HG02885 (cell line): ENCODE measurements at regions not wholly inside any gene's neighbourhood (a gene's known extent, or its start where the extent isn't known, plus 50 kb on each side); places are given as distances from the start of the nearest gene placed in this dataset.
"Not testable (repeated sequence)": the region's sequence is repeated elsewhere in the genome, so short reads cannot be mapped to it uniquely, and the experiment has no call there.

ENCODE experiments used
- ATAC-seq: cut with Tn5 transposase; IDR thresholded peaks from one replicate; pipeline ENCODE4 v1.9.1; 2021; ENCODE audit warnings: mild to moderate bottlenecking; ENCODE audit not compliant: unreplicated experiment, poor library complexity

- no peak for ATAC-seq
These were observed 254.4 kb upstream of the PGRMC2 start for GRCh38 chr4:128542047-128542446.

DNA sequence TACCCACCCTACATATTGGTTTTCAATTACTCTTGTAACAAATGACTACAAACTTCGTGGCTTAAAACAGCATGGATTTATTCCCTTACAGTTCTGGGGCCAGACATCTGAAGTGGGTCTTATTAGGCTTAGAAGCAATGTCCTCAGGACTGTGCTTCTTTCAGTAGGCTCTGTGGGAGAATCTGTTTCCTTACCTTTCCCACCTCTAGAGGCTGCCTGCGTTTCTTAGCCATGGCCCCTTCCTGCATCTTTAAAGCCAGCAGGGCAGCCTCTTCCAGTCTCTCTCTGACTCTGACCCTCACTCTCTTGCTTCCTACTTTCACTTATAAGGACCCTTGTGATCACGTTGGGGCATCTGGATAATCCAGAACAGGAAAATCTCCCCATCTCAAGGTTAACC is 252.5 kb upstream of the PGRMC2 start:
- ATAC-seq = no peak

DNA sequence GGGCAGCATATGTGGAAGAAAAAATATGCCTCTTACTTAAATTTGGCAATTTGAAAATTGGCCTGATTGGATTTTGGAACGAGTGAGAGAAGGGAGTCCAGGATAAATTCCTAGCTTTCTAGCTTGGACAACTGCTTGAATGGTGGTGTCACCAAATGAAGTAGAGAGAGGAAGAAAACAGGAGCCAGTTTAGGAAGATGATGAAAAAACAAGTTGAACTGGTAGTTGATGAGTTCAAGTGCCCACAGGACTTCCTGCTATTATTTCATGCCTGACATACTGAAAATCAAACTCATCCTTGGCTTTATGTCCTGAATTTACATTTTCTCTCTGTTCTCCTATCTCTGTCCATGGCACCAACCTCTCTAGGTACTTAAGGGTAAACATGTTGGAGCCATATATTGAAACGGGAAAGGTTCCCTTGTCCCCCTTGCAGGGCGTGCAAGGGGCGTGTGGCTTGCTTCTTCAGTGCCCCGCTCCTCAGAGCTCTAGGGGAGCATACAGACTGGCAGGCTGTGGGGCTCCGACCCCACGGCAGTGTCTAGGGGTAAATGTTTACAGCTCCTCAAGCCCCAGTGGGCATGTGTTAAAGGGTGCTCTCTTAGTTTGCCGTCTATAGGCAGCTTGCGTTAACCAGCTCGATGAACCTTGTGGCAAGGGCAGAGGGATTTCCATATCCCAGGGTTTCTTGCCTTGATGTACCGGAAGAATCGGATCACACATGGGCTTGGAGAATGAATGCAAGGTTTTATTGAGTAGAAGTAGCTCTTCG is 250.7 kb upstream of the PGRMC2 start:
- no peak for ATAC-seq

DNA sequence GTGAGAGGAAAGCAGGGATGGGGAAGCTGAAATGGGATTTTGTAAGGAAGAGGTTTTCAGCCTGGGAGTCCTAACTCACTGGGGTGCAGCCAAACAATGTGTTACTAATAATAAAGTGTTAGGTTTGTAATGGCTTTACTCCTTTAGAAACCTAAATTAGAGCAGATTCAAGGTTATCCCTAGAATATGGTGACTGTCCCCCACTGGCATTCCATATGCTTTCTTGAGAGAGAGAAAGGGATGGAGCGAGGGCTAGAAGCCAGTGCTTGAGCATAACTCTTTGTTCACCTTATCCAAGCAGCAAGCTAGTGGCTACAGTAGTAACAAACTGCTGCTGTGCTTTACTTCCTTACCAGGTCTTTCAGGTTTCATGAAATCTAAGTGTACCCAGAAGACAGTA is 249.1 kb upstream of the PGRMC2 start:
- no peak for ATAC-seq

- not testable (repeated sequence) for ATAC-seq
These were observed 247.9 kb upstream of the PGRMC2 start for GRCh38 chr4:128535510-128535909.

DNA sequence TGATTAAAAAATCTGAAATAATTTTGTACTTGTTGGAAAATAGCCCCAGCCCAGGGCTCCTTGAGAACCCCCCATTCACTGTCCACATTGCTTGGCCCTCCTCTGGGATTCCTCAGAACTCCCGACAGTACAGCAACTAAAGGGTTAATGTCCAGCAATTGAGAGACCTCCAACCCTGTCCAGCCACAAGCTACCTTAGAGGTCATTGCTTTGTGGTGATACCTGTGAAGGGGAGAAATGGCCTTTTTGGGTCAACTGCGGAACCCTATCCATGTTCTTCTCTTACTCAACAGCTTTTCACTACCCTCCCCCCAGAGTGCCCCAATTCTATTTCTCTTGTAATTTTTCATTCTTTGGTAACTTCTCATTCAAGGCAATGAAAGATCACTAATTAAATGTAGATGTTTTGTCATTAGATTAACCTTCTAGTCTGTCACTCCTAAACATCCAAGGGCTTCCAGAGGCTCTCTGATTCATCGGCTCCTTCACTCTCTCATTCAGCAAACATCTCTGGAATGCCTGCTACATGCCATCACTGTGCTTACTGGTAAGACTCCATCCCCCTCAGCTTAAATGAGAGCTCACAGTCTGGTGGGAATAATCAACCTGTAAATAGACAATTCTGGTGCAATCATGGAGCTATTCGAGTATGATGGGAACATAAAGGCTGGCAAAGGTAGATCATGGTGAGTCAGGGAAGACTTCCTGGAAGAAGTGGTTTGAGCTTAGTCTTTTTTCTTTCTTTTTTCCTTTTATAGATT is 241.4 kb upstream of the PGRMC2 start:
- no peak for ATAC-seq

- ATAC-seq = no peak
These were observed 240.4 kb upstream of the PGRMC2 start for GRCh38 chr4:128527946-128528576.

- no peak for ATAC-seq
These were observed 239.7 kb upstream of the PGRMC2 start for GRCh38 chr4:128527351-128527750.

GRCh38 chr4:128525992-128526630 is 238.5 kb upstream of the PGRMC2 start:
- peak; percentile 16 for ATAC-seq

- peak; percentile 43 for ATAC-seq
These were observed 237.8 kb upstream of the PGRMC2 start for GRCh38 chr4:128525387-128525786.

- no peak for ATAC-seq
These were observed 236.7 kb upstream of the PGRMC2 start for GRCh38 chr4:128524311-128524710.

DNA sequence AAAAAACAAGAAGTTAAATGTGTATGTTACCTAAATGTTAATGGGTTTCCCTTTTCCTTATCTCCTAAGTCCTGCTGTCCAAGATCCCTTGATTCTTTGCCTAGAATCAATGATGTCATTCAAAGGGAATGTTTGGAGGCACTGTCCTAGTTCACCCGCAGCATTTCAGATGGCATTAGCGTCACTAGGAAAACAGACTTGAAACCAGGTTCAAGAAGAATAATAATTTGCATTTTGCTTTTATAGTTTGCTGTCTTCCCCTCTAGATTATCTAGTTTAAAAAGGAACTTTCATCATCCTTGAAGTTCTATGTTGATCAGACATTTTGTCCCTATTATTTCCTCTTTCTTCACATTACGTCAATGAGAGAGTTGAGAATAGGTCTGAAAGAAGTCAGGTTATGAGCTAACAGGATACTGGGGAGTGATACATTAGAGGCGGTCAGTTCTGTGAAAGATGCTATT is 234.1 kb upstream of the PGRMC2 start:
- ATAC-seq = no peak

- ATAC-seq = no peak
These were observed 233.5 kb upstream of the PGRMC2 start for GRCh38 chr4:128521156-128521555.

GRCh38 chr4:128519163-128519830 is 231.7 kb upstream of the PGRMC2 start:
- ATAC-seq = no peak

GRCh38 chr4:128517739-128518510 is 230.3 kb upstream of the PGRMC2 start:
- ATAC-seq = peak; percentile 94

DNA sequence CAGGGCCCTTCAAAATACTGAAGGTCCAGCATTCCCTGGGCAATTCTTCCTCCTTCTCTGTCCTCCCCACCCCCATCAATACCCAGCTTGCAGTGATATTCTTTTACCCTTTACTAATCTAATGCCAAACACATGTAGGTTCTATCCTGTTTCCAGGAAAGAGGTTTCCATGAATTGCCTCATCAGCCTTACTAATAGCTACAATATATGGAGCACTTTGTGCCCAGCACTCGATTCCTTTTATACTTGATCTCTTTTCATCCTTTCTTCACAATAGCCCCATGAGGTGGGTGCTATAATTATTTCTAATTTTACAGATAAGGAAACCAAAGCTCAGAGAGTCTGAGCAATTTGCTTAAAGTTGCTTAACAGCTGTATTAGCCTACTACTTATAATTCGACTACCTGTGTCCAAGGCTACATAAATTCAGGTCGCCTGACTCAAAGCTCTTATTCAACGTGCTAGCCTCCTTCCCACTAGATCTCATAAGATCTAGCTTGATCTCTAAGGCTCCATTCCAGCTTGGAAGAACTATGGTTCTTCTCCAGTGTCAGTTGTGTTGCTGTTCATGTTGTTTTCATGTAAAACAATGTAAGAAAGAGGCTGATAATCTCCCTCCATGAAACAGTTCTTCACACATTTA is 229.6 kb upstream of the PGRMC2 start:
- ATAC-seq = no peak

GRCh38 chr4:128516301-128516969 is 228.8 kb upstream of the PGRMC2 start:
- peak; percentile 65 for ATAC-seq
